Sigmoid colon (tissue), 4 donors: ENCODE measurements at regions not wholly inside any gene's neighbourhood (a gene's known extent, or its start where the extent isn't known, plus 50 kb on each side); places are given as distances from the start of the nearest gene placed in this dataset.

ENCODE experiments used
- EP300 ChIP-seq, 4 donors: sonication (generic); formaldehyde crosslinking; IDR thresholded peaks; one replicate each; pipeline ENCODE4 v1.6.1; 2017; ENCODE audit warnings: antibody characterized with exemption in 4 of 4
- POLR2A ChIP-seq, 2 donors: fragments of 450-650 bp; IDR thresholded peaks; one replicate each; pipeline ENCODE4 v1.6.1; 2016; ENCODE audit warnings: antibody characterized with exemption in 2 of 2, mild to moderate bottlenecking in 2 of 2, moderate library complexity in 2 of 2
- TF ChIP-seq, protein P1 (sequence below), 4 experiments: fragments of 450-650 bp in 3 of 4; fragments of 200-600 bp in 1 of 4; IDR thresholded peaks; one replicate each; pipeline ENCODE4 v1.5.1; 2016 to 2019; ENCODE audit warnings: antibody characterized with exemption in 4 of 4, mild to moderate bottlenecking in 3 of 4, moderate library complexity in 2 of 4

GRCh38 chr4:138899999-138900398 lies 115.6 kb upstream of the NOCT start:
- TF ChIP-seq POLR2A (IDR thresholded peaks at IDR 0.05) (no peak), EP300 (IDR thresholded peaks at IDR 0.05) (no peak)
- TF ChIP-seq, protein P1, sequence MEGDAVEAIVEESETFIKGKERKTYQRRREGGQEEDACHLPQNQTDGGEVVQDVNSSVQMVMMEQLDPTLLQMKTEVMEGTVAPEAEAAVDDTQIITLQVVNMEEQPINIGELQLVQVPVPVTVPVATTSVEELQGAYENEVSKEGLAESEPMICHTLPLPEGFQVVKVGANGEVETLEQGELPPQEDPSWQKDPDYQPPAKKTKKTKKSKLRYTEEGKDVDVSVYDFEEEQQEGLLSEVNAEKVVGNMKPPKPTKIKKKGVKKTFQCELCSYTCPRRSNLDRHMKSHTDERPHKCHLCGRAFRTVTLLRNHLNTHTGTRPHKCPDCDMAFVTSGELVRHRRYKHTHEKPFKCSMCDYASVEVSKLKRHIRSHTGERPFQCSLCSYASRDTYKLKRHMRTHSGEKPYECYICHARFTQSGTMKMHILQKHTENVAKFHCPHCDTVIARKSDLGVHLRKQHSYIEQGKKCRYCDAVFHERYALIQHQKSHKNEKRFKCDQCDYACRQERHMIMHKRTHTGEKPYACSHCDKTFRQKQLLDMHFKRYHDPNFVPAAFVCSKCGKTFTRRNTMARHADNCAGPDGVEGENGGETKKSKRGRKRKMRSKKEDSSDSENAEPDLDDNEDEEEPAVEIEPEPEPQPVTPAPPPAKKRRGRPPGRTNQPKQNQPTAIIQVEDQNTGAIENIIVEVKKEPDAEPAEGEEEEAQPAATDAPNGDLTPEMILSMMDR (IDR thresholded peaks at IDR 0.05): no peak
